DND-41 (cell line): ENCODE measurements at regions not wholly inside any gene's neighbourhood (a gene's known extent, or its start where the extent isn't known, plus 50 kb on each side); places are given as distances from the start of the nearest gene placed in this dataset.

Experiments
- CTCF ChIP-seq: IDR thresholded peaks from 2 replicates; pipeline ENCODE4 v1.5.1; 2012; ENCODE audit warnings: borderline replicate concordance, low read length, moderate library complexity, mild to moderate bottlenecking; ENCODE audit not compliant: poor library complexity, severe bottlenecking; ENCODE audit errors: extremely low read depth
- EZH2 ChIP-seq: IDR thresholded peaks from 3 replicates; pipeline ENCODE4 v1.6.1; 2012; ENCODE audit warnings: borderline replicate concordance, low read depth, mild to moderate bottlenecking, moderate library complexity, low read length, inconsistent platforms; ENCODE audit not compliant: severe bottlenecking

GRCh38 chr1:219824338-219824737 lies 104.0 kb downstream of the SLC30A10 start:
- no peak for TF ChIP-seq CTCF
- no peak for TF ChIP-seq EZH2
